PFSK-1 (cell line): ENCODE measurements at regions not wholly inside any gene's neighbourhood (a gene's known extent, or its start where the extent isn't known, plus 50 kb on each side); places are given as distances from the start of the nearest gene placed in this dataset.

Experiments
- FOXP2 ChIP-seq: optimal IDR thresholded peaks from 2 replicates; pipeline ENCODE3; 2011; ENCODE audit warnings: borderline replicate concordance, control low read depth, inconsistent platforms; ENCODE audit not compliant: insufficient read depth; ENCODE audit errors: extremely low read length, extremely low read depth
- POLR2AphosphoS5 ChIP-seq: IDR thresholded peaks from 2 replicates; pipeline ENCODE4 v1.6.1; 2012; ENCODE audit warnings: low read depth, mild to moderate bottlenecking, control low read depth, low read length, moderate library complexity
- REST ChIP-seq, 2 experiments: IDR thresholded peaks; 2 replicates each; pipeline versions ENCODE4 v1.6.1 to v1.8.0; 2011 to 2012; ENCODE audit warnings: low read depth in 2 of 2, low read length in 2 of 2, control low read depth in 1 of 2, inconsistent platforms in 1 of 2, mild to moderate bottlenecking in 1 of 2, moderate library complexity in 1 of 2; ENCODE audit not compliant: insufficient read depth in 1 of 2
- SIN3A ChIP-seq: IDR thresholded peaks from 2 replicates; pipeline ENCODE4 v1.6.1; 2012; ENCODE audit warnings: mild to moderate bottlenecking, low read length, moderate library complexity, borderline replicate concordance; ENCODE audit not compliant: insufficient read depth
- TAF1 ChIP-seq: IDR thresholded peaks from 2 replicates; pipeline ENCODE4 v1.6.1; 2012; ENCODE audit warnings: low read length, control low read depth, borderline replicate concordance; ENCODE audit not compliant: insufficient read depth

GRCh38 chr7:119886007-119886406, 387.0 kb upstream of the KCND2 start:
- TF ChIP-seq REST (IDR thresholded peaks at IDR 0.05; ENCODE audit: insufficient read depth in 1 of 2, low read depth in 2 of 2, low read length in 2 of 2) = no peak
- no peak for TF ChIP-seq SIN3A
- TF ChIP-seq POLR2AphosphoS5 = no peak
- no peak for TF ChIP-seq TAF1
- no peak for TF ChIP-seq FOXP2
